Fibroblast of pulmonary artery (primary cell): ENCODE measurements at regions not wholly inside any gene's neighbourhood (a gene's known extent, or its start where the extent isn't known, plus 50 kb on each side); places are given as distances from the start of the nearest gene placed in this dataset.

Experiments
- DNase-seq: peaks from one replicate; pipeline ENCODE4 v3.0.0-alpha.2; 2010; ENCODE audit warnings: low read depth
- H3K4me3 ChIP-seq: replicated peaks from 2 replicates; pipeline ENCODE4 v1.5.1; 2011; ENCODE audit warnings: low read depth, mild to moderate bottlenecking, control low read depth, low read length, moderate library complexity
- CTCF ChIP-seq: IDR thresholded peaks from 2 replicates; pipeline ENCODE4 v1.5.1; 2011; ENCODE audit warnings: mild to moderate bottlenecking, control low read depth, low read length, inconsistent platforms; ENCODE audit errors: missing control alignments

- H3K4me3 ChIP-seq, result no peak overlapping the region
- DNase-seq, result no peak
- TF ChIP-seq CTCF, result no peak
These were observed 147.8 kb upstream of the SEMA3E start for GRCh38 chr7:83796760-83797159.

GRCh38 chr7:83794829-83795228 is 145.9 kb upstream of the SEMA3E start:
- H3K4me3 ChIP-seq, result no peak overlapping the region
- TF ChIP-seq CTCF, result no peak
- DNase-seq, result no peak

GRCh38 chr7:83793558-83793957 is 144.6 kb upstream of the SEMA3E start:
- H3K4me3 ChIP-seq, result no peak overlapping the region
- DNase-seq, result no peak
- TF ChIP-seq CTCF, result no peak

GRCh38 chr7:83791737-83792136 is 142.8 kb upstream of the SEMA3E start:
- no peak for TF ChIP-seq CTCF
- no peak for DNase-seq
- H3K4me3 ChIP-seq, result no peak overlapping the region

GRCh38 chr7:83786858-83787257 is 137.9 kb upstream of the SEMA3E start:
- no peak overlapping the region for H3K4me3 ChIP-seq
- DNase-seq, result no peak
- TF ChIP-seq CTCF, result no peak

- H3K4me3 ChIP-seq, result no peak overlapping the region
- DNase-seq, result peak; percentile 1
- no peak for TF ChIP-seq CTCF
These were observed 133.7 kb upstream of the SEMA3E start for GRCh38 chr7:83782628-83783027.

GRCh38 chr7:83778073-83778443 is 129.1 kb upstream of the SEMA3E start:
- TF ChIP-seq CTCF, result no peak
- no peak for DNase-seq
- no peak overlapping the region for H3K4me3 ChIP-seq
